ENCODE measurements at regions not wholly inside any gene's neighbourhood (a gene's known extent, or its start where the extent isn't known, plus 50 kb on each side); places are given as distances from the start of the nearest gene placed in this dataset.

- H3K4me1 ChIP-seq (ENCODE audit: low read length) = peaks cover 14% of the 10 kb centered on the region
- H3K27me3 ChIP-seq (replicated peaks; ENCODE audit: insufficient read depth, low read length) = no peaks in the 10 kb centered on the region
- no peaks in the 10 kb centered on the region for H4K20me1 ChIP-seq (ENCODE audit: insufficient read depth, low read length)
- no peak overlapping the region for H3K9ac ChIP-seq (ENCODE audit: low read length)
- no peak for TF ChIP-seq CTCF (IDR thresholded peaks at IDR 0.05; ENCODE audit: low read length)
- TF ChIP-seq EZH2 (optimal IDR thresholded peaks at IDR 0.05; ENCODE audit: low read depth, low read length) = no peak
- TF ChIP-seq EZH2phosphoT487 (IDR thresholded peaks at IDR 0.05; ENCODE audit: low read length) = no peak
- H3K4me2 ChIP-seq (ENCODE audit: low read depth, low read length) = no peak overlapping the region
- no peaks in the 10 kb centered on the region for H3F3A ChIP-seq (ENCODE audit: insufficient read depth, low read length)
- H3K9me2 ChIP-seq (replicated peaks; ENCODE audit: insufficient read depth, low read length) = no peaks in the 10 kb centered on the region
- no peaks in the 10 kb centered on the region for H3K79me2 ChIP-seq (ENCODE audit: low read length)
- H3K36me3 ChIP-seq (replicated peaks; ENCODE audit: insufficient read depth, low read length) = no peaks in the 10 kb centered on the region
- DNase-seq = no peak
- H3K27ac ChIP-seq (ENCODE audit: low read length) = no peak overlapping the region
- no peaks in the 10 kb centered on the region for H3K9me3 ChIP-seq (replicated peaks; ENCODE audit: insufficient read depth, low read length)
- no peak overlapping the region for H2AFZ ChIP-seq (ENCODE audit: low read length)
- H3K4me3 ChIP-seq (ENCODE audit: low read length) = no peak overlapping the region
These were observed 138.6 kb upstream of the GRB10 start for GRCh38 chr7:50921114-50921813.

- TF ChIP-seq CTCF (IDR thresholded peaks at IDR 0.05; ENCODE audit: low read length) (no peak), EZH2phosphoT487 (IDR thresholded peaks at IDR 0.05; ENCODE audit: low read length) (no peak), EZH2 (optimal IDR thresholded peaks at IDR 0.05; ENCODE audit: low read depth, low read length) (no peak)
- DNase-seq = peak; percentile 85
- H3K36me3 ChIP-seq (replicated peaks; ENCODE audit: insufficient read depth, low read length) = no peaks in the 10 kb centered on the region
- no peaks in the 10 kb centered on the region for H3K9me2 ChIP-seq (replicated peaks; ENCODE audit: insufficient read depth, low read length)
- H3K27ac ChIP-seq (ENCODE audit: low read length) = no peak overlapping the region
- H3K9ac ChIP-seq (ENCODE audit: low read length) = no peak overlapping the region
- no peaks in the 10 kb centered on the region for H3K27me3 ChIP-seq (replicated peaks; ENCODE audit: insufficient read depth, low read length)
- no peak overlapping the region for H3K4me3 ChIP-seq (ENCODE audit: low read length)
- H2AFZ ChIP-seq (ENCODE audit: low read length) = no peak overlapping the region
- H3F3A ChIP-seq (ENCODE audit: insufficient read depth, low read length) = no peaks in the 10 kb centered on the region
- H3K9me3 ChIP-seq (replicated peaks; ENCODE audit: insufficient read depth, low read length) = no peaks in the 10 kb centered on the region
- no peaks in the 10 kb centered on the region for H4K20me1 ChIP-seq (ENCODE audit: insufficient read depth, low read length)
- peaks cover 14% of the 10 kb centered on the region for H3K4me1 ChIP-seq (ENCODE audit: low read length)
- peak overlapping the region; percentile 55; the same call in 1 of the 2 replicates for H3K4me2 ChIP-seq (ENCODE audit: low read depth, low read length)
- H3K79me2 ChIP-seq (ENCODE audit: low read length) = no peaks in the 10 kb centered on the region
These were observed 137.4 kb upstream of the GRB10 start for GRCh38 chr7:50920031-50920635.

- Histone ChIP-seq H3K27me3 (replicated peaks; ENCODE audit: insufficient read depth, low read length) (no peaks in the 10 kb centered on the region), H3K9ac (ENCODE audit: low read length) (no peak overlapping the region), H3K4me2 (ENCODE audit: low read depth, low read length) (no peak overlapping the region), H3F3A (ENCODE audit: insufficient read depth, low read length) (no peaks in the 10 kb centered on the region), H3K27ac (ENCODE audit: low read length) (no peak overlapping the region), H3K9me2 (replicated peaks; ENCODE audit: insufficient read depth, low read length) (no peaks in the 10 kb centered on the region), H4K20me1 (ENCODE audit: insufficient read depth, low read length) (no peaks in the 10 kb centered on the region), H2AFZ (ENCODE audit: low read length) (no peak overlapping the region), H3K79me2 (ENCODE audit: low read length) (no peaks in the 10 kb centered on the region), H3K36me3 (replicated peaks; ENCODE audit: insufficient read depth, low read length) (no peaks in the 10 kb centered on the region), H3K9me3 (replicated peaks; ENCODE audit: insufficient read depth, low read length) (no peaks in the 10 kb centered on the region), H3K4me3 (ENCODE audit: low read length) (no peak overlapping the region), H3K4me1 (ENCODE audit: low read length) (peaks cover 12% of the 10 kb centered on the region)
- no peak for DNase-seq
- no peak for TF ChIP-seq EZH2 (optimal IDR thresholded peaks at IDR 0.05; ENCODE audit: low read depth, low read length)
- no peak for TF ChIP-seq CTCF (IDR thresholded peaks at IDR 0.05; ENCODE audit: low read length)
- TF ChIP-seq EZH2phosphoT487 (IDR thresholded peaks at IDR 0.05; ENCODE audit: low read length) = no peak
These were observed 132.9 kb upstream of the GRB10 start for GRCh38 chr7:50915621-50916020.

Measured in MM.1S (cell line).